Dendritic cell treated with granulocyte-macrophage colony-stimulating factor and Interleukin-4, amounts not matched to agents 40 ng/mL and 50 ng/mL, for 4 days (primary cell): ENCODE measurements at regions not wholly inside any gene's neighbourhood (a gene's known extent, or its start where the extent isn't known, plus 50 kb on each side); places are given as distances from the start of the nearest gene placed in this dataset.
"Not testable (repeated sequence)": the region's sequence is repeated elsewhere in the genome, so short reads cannot be mapped to it uniquely, and the experiment has no call there.

Source experiments
- H3K27ac Mint-ChIP-seq: one replicate; pipeline ENCODE4 v1.8.0; 2022; ENCODE audit warnings: mild to moderate bottlenecking, mixed read lengths
- H3K27me3 Mint-ChIP-seq: one replicate; pipeline ENCODE4 v1.8.0; 2022; ENCODE audit warnings: mild to moderate bottlenecking, mixed read lengths
- H3K36me3 Mint-ChIP-seq: one replicate; pipeline ENCODE4 v1.8.0; 2022; ENCODE audit warnings: low read depth, mixed read lengths
- H3K4me1 Mint-ChIP-seq: one replicate; pipeline ENCODE4 v1.8.0; 2022; ENCODE audit warnings: low read depth, mixed read lengths
- H3K4me3 Mint-ChIP-seq: one replicate; pipeline ENCODE4 v1.8.0; 2022; ENCODE audit warnings: mild to moderate bottlenecking, moderate library complexity, mixed read lengths
- H3K9me3 Mint-ChIP-seq: one replicate; pipeline ENCODE4 v1.8.0; 2022; ENCODE audit warnings: mixed read lengths
- intact Hi-C: fragments of 100-400 bp; cut with micrococcal nuclease; formaldehyde crosslinking; loops from one replicate; pipeline ENCODE4 v1.15.0; 2022

GRCh38 chr19:28578208-28578607, 634.7 kb downstream of the UQCRFS1 start:
- no peaks in the 10 kb centered on the region for H3K36me3 Mint-ChIP-seq

GRCh38 chr19:28577666-28578065, 635.3 kb downstream of the UQCRFS1 start:
- Mint-ChIP-seq H3K27ac (no peak overlapping the region), H3K9me3 (no peaks in the 10 kb centered on the region), H3K36me3 (no peaks in the 10 kb centered on the region), H3K27me3 (peaks cover 4% of the 10 kb centered on the region), H3K4me3 (no peak overlapping the region), H3K4me1 (no peaks in the 10 kb centered on the region)
- intact Hi-C loops = no loop called here

More at GRCh38 chr19:28578208-28578607, 634.7 kb downstream of the UQCRFS1 start:
- H3K27ac Mint-ChIP-seq = no peak overlapping the region
- peaks cover 4% of the 10 kb centered on the region for H3K27me3 Mint-ChIP-seq
- H3K9me3 Mint-ChIP-seq = no peaks in the 10 kb centered on the region
- no peak overlapping the region for H3K4me3 Mint-ChIP-seq
- H3K4me1 Mint-ChIP-seq = no peaks in the 10 kb centered on the region
- intact Hi-C loops = no loop called here

- Mint-ChIP-seq H3K36me3 (no peaks in the 10 kb centered on the region), H3K9me3 (no peaks in the 10 kb centered on the region), H3K27me3 (peaks cover 4% of the 10 kb centered on the region), H3K27ac (no peak overlapping the region), H3K4me3 (no peak overlapping the region), H3K4me1 (no peaks in the 10 kb centered on the region)
- intact Hi-C loops = no loop called here
Observed at GRCh38 chr19:28577233-28577632, 635.7 kb downstream of the UQCRFS1 start.

- intact Hi-C loops = no loop called here
- no peak overlapping the region for H3K27ac Mint-ChIP-seq
- H3K4me3 Mint-ChIP-seq = no peak overlapping the region
- H3K36me3 Mint-ChIP-seq = no peaks in the 10 kb centered on the region
- H3K27me3 Mint-ChIP-seq = peaks cover 2% of the 10 kb centered on the region
- no peaks in the 10 kb centered on the region for H3K9me3 Mint-ChIP-seq
- no peaks in the 10 kb centered on the region for H3K4me1 Mint-ChIP-seq
Observed at GRCh38 chr19:28575816-28576215, 637.1 kb downstream of the UQCRFS1 start.

- H3K4me3 Mint-ChIP-seq, intact Hi-C loops, H3K9me3 Mint-ChIP-seq, H3K4me1 Mint-ChIP-seq, H3K36me3 Mint-ChIP-seq, H3K27ac Mint-ChIP-seq, H3K27me3 Mint-ChIP-seq: not testable (repeated sequence)
Observed at GRCh38 chr19:28575312-28575711, 637.6 kb downstream of the UQCRFS1 start.

- Mint-ChIP-seq H3K9me3 (no peaks in the 10 kb centered on the region), H3K36me3 (no peaks in the 10 kb centered on the region), H3K4me3 (no peak overlapping the region), H3K4me1 (no peaks in the 10 kb centered on the region), H3K27ac (no peak overlapping the region), H3K27me3 (no peaks in the 10 kb centered on the region)
- intact Hi-C loops = no loop called here
Observed at GRCh38 chr19:28574212-28574611, 638.7 kb downstream of the UQCRFS1 start.

GRCh38 chr19:28569132-28570131, 643.5 kb downstream of the UQCRFS1 start:
- Mint-ChIP-seq H3K27me3 (peaks cover under 1% of the 10 kb centered on the region), H3K36me3 (no peaks in the 10 kb centered on the region), H3K27ac (no peak overlapping the region), H3K4me3 (no peak overlapping the region), H3K4me1 (no peaks in the 10 kb centered on the region), H3K9me3 (no peaks in the 10 kb centered on the region)
- intact Hi-C loops = no loop called here

- Mint-ChIP-seq H3K4me3 (no peak overlapping the region), H3K4me1 (no peaks in the 10 kb centered on the region), H3K27me3 (peaks cover 4% of the 10 kb centered on the region), H3K9me3 (peaks cover 12% of the 10 kb centered on the region), H3K27ac (no peak overlapping the region), H3K36me3 (no peaks in the 10 kb centered on the region)
- intact Hi-C loops = no loop called here
Observed at GRCh38 chr19:28567834-28568233, 645.1 kb downstream of the UQCRFS1 start.

- H3K27ac Mint-ChIP-seq = no peak overlapping the region
- H3K4me1 Mint-ChIP-seq = no peaks in the 10 kb centered on the region
- intact Hi-C loops = no loop called here
- H3K4me3 Mint-ChIP-seq = no peak overlapping the region
- H3K27me3 Mint-ChIP-seq = peaks cover 11% of the 10 kb centered on the region
- H3K36me3 Mint-ChIP-seq = no peaks in the 10 kb centered on the region
- peaks cover 20% of the 10 kb centered on the region for H3K9me3 Mint-ChIP-seq
Observed at GRCh38 chr19:28563964-28564921, 648.7 kb downstream of the UQCRFS1 start.

- intact Hi-C loops = no loop called here
- H3K4me1 Mint-ChIP-seq = no peaks in the 10 kb centered on the region
Observed at GRCh38 chr19:28560786-28561185, 652.2 kb downstream of the UQCRFS1 start.

GRCh38 chr19:28558783-28559182, 654.2 kb downstream of the UQCRFS1 start:
- no peak overlapping the region for H3K4me3 Mint-ChIP-seq
- no peak overlapping the region for H3K27ac Mint-ChIP-seq
- peaks cover 17% of the 10 kb centered on the region for H3K9me3 Mint-ChIP-seq
- intact Hi-C loops = no loop called here
- peaks cover 14% of the 10 kb centered on the region for H3K27me3 Mint-ChIP-seq
- no peaks in the 10 kb centered on the region for H3K36me3 Mint-ChIP-seq
- no peaks in the 10 kb centered on the region for H3K4me1 Mint-ChIP-seq

More at GRCh38 chr19:28560786-28561185, 652.2 kb downstream of the UQCRFS1 start:
- peaks cover 20% of the 10 kb centered on the region for H3K9me3 Mint-ChIP-seq
- H3K27ac Mint-ChIP-seq = no peak overlapping the region
- no peaks in the 10 kb centered on the region for H3K36me3 Mint-ChIP-seq
- no peak overlapping the region for H3K4me3 Mint-ChIP-seq
- peaks cover 14% of the 10 kb centered on the region for H3K27me3 Mint-ChIP-seq

- intact Hi-C loops = no loop called here
- H3K4me1 Mint-ChIP-seq = no peaks in the 10 kb centered on the region
- no peak overlapping the region for H3K27ac Mint-ChIP-seq
- no peak overlapping the region for H3K4me3 Mint-ChIP-seq
- no peaks in the 10 kb centered on the region for H3K36me3 Mint-ChIP-seq
- peaks cover 8% of the 10 kb centered on the region for H3K27me3 Mint-ChIP-seq
- H3K9me3 Mint-ChIP-seq = no peaks in the 10 kb centered on the region
Observed at GRCh38 chr19:28556371-28556770, 656.6 kb downstream of the UQCRFS1 start.

- intact Hi-C loops = no loop called here
- no peaks in the 10 kb centered on the region for H3K36me3 Mint-ChIP-seq
- H3K4me1 Mint-ChIP-seq = no peaks in the 10 kb centered on the region
- H3K4me3 Mint-ChIP-seq = no peak overlapping the region
- H3K27me3 Mint-ChIP-seq = peaks cover 6% of the 10 kb centered on the region
- no peak overlapping the region for H3K27ac Mint-ChIP-seq
- H3K9me3 Mint-ChIP-seq = no peaks in the 10 kb centered on the region
Observed at GRCh38 chr19:28555317-28555716, 657.6 kb downstream of the UQCRFS1 start.
